22Rv1 (cell line): ENCODE measurements at regions not wholly inside any gene's neighbourhood (a gene's known extent, or its start where the extent isn't known, plus 50 kb on each side); places are given as distances from the start of the nearest gene placed in this dataset.

ENCODE experiments used
- H3K27ac ChIP-seq: fragments of 450-650 bp; 2 replicates; pipeline ENCODE4 v1.5.1; 2017
- ZFX ChIP-seq: fragments of 450-650 bp; IDR thresholded peaks from 2 replicates; pipeline ENCODE4 v1.6.1; 2017; ENCODE audit warnings: antibody characterized with exemption, borderline replicate concordance
- TF ChIP-seq, protein P1 (sequence below): fragments of 450-650 bp; IDR thresholded peaks from 2 replicates; pipeline ENCODE4 v1.5.1; 2017; ENCODE audit warnings: mild to moderate bottlenecking

DNA sequence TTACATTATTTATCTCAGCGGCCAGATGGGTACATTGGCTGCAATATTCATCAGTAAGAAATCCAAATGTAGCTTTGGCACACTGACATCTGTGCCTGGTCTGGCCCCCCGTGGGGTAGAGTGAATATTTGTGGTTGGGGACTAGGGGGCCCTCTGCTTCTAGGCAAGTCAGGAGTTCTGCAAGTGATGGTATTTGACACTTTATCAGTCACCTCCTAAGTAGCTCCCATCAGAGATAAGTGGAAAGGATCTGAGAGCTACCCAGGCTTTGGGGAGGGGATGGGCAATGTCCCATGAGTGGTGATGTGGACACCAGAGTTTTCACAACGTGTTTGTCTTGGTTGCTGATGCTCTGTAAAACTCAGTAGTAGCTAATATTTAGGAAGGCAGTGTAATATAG is 609.9 kb upstream of the RBFOX1 start:
- H3K27ac ChIP-seq, result no peak overlapping the region
- no peak for TF ChIP-seq ZFX
- TF ChIP-seq, protein P1, sequence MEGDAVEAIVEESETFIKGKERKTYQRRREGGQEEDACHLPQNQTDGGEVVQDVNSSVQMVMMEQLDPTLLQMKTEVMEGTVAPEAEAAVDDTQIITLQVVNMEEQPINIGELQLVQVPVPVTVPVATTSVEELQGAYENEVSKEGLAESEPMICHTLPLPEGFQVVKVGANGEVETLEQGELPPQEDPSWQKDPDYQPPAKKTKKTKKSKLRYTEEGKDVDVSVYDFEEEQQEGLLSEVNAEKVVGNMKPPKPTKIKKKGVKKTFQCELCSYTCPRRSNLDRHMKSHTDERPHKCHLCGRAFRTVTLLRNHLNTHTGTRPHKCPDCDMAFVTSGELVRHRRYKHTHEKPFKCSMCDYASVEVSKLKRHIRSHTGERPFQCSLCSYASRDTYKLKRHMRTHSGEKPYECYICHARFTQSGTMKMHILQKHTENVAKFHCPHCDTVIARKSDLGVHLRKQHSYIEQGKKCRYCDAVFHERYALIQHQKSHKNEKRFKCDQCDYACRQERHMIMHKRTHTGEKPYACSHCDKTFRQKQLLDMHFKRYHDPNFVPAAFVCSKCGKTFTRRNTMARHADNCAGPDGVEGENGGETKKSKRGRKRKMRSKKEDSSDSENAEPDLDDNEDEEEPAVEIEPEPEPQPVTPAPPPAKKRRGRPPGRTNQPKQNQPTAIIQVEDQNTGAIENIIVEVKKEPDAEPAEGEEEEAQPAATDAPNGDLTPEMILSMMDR, result no peak

DNA sequence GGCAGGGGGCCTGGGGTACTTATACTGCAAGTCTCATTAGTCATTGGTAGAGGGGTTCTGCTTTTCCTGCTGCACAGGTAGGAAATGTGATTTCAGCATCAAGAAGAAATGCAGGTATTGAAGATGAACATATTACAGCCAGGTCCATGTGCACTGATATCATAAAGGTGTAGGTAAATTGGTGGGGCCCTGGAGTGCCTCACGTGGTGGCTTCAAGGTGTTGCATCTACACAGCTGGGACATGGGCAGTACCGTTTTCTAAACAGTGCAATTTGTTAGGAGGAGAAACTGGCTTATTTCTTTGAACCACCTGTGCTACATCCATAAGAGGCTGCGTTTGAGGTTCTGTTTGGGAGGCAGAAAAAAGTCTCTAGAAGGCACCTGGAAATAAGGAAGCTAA is 618.1 kb upstream of the RBFOX1 start:
- H3K27ac ChIP-seq, result no peak overlapping the region
- no peak for TF ChIP-seq ZFX
- TF ChIP-seq, protein P1, result no peak; the same call in 1 of the 2 replicates

DNA sequence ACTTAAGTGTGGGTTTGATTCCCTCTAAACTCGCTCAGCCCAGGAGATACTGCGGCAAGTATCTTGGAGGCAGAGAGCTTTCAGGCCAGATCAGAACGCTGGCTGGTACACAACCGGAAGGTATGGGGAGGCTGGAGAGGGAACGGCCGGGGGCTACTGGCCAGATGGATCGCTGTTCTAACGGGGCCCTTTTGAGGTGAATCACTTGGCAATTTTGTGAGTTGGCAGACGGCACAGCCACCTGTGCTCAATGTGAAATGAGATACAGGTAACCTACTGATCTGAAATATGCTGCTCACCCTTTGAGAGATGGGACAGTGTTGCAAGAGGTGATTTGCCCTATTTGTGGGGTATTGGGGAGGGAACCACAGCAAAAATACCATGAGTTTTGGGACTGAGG is 622.9 kb upstream of the RBFOX1 start:
- no peak for TF ChIP-seq ZFX
- TF ChIP-seq, protein P1, result no peak
- no peak overlapping the region for H3K27ac ChIP-seq

DNA sequence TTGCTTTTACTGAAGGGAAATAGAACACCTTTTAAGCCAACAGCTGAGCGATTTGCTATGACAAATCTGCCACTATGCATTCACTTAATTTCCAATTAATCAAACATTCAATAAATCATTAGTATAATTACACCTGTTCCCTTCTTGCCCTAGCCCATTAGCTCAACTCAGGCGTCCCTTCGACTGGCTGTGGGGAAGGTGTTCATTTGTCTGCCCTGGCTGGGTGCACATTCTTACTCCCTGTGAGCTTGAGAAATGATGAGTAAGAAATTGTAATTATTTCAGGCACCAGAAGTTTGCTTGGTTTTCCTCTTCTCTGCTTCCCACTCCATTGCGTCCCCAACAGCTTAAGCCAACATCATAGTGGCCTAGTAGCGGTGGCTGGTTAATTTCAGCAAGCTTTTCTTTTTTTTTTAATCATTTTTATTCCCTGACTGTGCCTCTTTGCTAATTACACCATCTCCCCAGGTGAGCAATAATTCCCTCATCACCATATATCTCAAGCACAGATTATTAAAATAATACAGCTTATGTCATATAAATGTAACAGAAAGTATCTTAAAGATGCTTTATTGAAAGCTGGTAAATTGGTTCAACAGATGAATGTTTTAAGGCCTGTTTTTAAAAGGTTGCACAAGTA is 623.9 kb upstream of the RBFOX1 start:
- H3K27ac ChIP-seq, result no peak overlapping the region

DNA sequence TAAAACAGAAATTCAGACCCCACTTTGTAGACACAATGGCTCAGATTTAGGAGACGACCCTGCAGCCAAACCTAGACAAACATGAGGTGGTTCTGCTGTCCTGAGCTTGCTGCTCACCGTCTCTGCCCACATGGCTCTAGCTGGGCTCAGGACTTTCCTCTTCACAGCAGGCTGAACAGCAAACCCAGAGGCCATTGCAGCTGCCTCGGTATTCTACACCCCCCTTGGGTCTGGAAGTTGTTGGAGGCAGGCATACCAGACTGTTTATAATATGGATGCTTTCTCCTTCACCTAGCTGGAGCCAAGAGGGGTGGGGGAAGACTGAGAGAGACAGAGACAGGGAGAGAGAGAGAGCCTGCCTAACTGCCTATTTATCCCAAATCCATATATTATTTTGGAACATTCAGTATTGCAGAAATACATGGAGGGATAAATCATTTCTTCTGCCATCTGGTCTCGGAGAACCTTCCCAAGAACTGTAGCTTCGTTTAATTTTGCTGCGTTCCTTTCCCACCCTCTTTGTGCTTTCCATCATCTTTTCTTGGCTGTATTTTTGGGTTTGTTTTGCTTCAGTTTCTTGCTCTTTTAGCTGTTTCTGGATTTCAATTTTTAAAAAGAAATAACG is 628.2 kb upstream of the RBFOX1 start:
- no peak overlapping the region for H3K27ac ChIP-seq
- TF ChIP-seq, protein P1, result no peak
- TF ChIP-seq ZFX, result no peak

More for the DNA sequence above, 623.9 kb upstream of the RBFOX1 start:
- TF ChIP-seq ZFX, result no peak
- TF ChIP-seq, protein P1, result no peak

DNA sequence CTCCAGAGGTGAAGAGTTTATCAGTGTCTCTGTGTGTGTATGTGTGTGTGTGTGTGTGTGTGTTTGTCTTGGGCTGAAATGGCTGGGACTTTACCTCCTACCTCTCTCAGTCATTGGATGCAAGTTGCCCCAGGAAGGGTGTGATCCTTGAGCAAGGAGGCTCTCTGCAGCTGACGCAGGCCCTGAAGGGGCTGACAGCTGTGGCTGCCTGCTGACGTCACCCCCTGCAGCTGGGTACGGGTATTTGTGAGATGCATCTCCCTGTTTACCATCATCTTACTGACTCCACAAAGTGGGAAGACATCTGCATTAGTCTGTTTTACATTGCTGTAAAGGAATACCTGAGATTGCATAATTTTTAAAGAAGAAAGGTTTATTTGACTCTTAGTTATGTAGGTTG is 631.5 kb upstream of the RBFOX1 start:
- H3K27ac ChIP-seq, result no peak overlapping the region
- TF ChIP-seq, protein P1, result no peak
- no peak for TF ChIP-seq ZFX

DNA sequence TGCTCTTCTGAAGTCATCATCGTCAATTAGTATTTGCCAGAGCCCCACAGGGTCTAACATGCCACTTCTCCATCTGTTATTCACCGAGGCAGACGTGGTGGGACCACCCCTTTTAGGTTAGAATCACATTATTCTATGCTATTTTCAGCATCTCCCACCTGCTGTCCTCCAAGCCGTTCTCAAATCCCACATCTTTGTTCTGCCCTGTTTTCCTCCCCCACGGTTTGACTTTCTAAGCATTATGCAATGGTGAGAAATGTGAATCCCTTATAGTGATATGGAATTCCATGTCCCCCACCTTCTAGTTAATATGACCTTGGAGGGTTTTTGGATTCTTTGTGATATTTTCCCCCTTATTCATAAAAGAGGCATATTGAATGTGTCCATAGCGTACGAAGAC is 634.1 kb upstream of the RBFOX1 start:
- H3K27ac ChIP-seq, result no peak overlapping the region
- TF ChIP-seq ZFX, result no peak
- TF ChIP-seq, protein P1, result no peak
